ENCODE measurements at regions not wholly inside any gene's neighbourhood (a gene's known extent, or its start where the extent isn't known, plus 50 kb on each side); places are given as distances from the start of the nearest gene placed in this dataset.

DNA sequence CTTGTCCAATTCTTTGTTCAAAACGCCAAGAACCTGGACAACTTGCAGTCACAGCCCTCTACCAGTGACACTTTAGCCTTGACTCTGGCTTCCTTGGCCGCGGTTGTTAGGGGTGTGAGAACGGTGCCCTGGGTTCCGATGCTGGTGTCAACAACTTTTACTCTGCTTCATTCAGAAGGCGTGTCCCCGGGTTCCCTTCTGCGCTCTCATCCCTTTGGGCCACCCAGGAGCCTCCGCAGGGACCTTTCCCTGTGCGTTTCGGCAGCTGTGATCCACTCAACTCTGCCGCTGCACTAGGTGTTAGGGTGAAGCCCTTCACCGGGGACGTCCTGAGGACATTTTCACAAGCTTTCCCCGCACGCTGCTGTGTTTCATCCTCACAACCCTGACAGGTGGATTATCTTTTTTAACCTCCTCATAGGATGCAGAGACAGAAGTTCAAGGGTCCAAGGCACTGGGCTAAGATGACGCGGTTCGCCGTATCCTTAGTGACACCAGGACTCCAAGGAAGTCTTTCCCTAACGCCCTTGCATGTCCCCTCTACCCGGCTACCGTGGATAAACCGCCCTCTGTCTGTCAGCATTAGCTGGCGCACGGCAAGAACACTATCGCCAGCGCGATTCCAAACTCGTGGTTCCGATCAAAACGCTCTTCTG lies 133.5 kb upstream of the SHH start:
- BruUV-seq (replicated peaks): no TSS peak
- FAIRE-seq (no peak), DNase-seq (ENCODE audit: low spot score) (no peak), ATAC-seq (no peak)
- Histone ChIP-seq H3K27ac (ENCODE audit: extremely low read length, insufficient read depth, low read length) (no peak overlapping the region), H3K9ac (ENCODE audit: insufficient read depth, low read depth, low read length) (no peak overlapping the region), H2AFZ (ENCODE audit: low read length) (no peak overlapping the region), H3K27me3 (ENCODE audit: control insufficient read depth in 1 of 2, insufficient read depth in 2 of 2, low read length in 2 of 2) (peaks cover 4 to 42% of the 10 kb centered on the region in 2 experiments; a peak in 3 of 5 replicates), H3K36me3 (replicated peaks in 1 of 2; ENCODE audit: control insufficient read depth in 1 of 2, insufficient read depth in 2 of 2, low read length in 2 of 2) (no peaks in the 10 kb centered on the region), H3K4me1 (ENCODE audit: insufficient read depth, low read length) (peaks cover 20% of the 10 kb centered on the region), H3K9me3 (ENCODE audit: low read length) (peaks cover 6% of the 10 kb centered on the region; the same call in 1 of the 2 replicates), H4K20me1 (ENCODE audit: insufficient read depth, low read length) (no peaks in the 10 kb centered on the region), H3K79me2 (ENCODE audit: insufficient read depth, low read length) (no peaks in the 10 kb centered on the region), H3K4me3 (replicated peaks in 1 of 3; ENCODE audit: insufficient read depth in 1 of 3, low read depth in 2 of 3, low read length in 3 of 3) (no peak overlapping the region), H3K4me2 (ENCODE audit: low read depth, low read length) (no peak overlapping the region)
- in situ Hi-C loops (cut with HindIII; ENCODE audit: extremely low pct_ligation_motif_present, low pct_unique_long_range_greater_than_20kb): no loop called here
- intact Hi-C loops (cut with micrococcal nuclease; ENCODE audit: unreplicated experiment): no loop called here
- whole genome bisulfite sequencing (ENCODE audit: low lambda C conversion rate): 93% methylated on average over 26 of the region's 32 CpGs
- ChIA-PET POLR2A (no interaction called here), CTCF (ENCODE audit: low intra/inter-chr PET ratio, low total read pairs) (no interaction called here)
- TF ChIP-seq, protein P1, sequence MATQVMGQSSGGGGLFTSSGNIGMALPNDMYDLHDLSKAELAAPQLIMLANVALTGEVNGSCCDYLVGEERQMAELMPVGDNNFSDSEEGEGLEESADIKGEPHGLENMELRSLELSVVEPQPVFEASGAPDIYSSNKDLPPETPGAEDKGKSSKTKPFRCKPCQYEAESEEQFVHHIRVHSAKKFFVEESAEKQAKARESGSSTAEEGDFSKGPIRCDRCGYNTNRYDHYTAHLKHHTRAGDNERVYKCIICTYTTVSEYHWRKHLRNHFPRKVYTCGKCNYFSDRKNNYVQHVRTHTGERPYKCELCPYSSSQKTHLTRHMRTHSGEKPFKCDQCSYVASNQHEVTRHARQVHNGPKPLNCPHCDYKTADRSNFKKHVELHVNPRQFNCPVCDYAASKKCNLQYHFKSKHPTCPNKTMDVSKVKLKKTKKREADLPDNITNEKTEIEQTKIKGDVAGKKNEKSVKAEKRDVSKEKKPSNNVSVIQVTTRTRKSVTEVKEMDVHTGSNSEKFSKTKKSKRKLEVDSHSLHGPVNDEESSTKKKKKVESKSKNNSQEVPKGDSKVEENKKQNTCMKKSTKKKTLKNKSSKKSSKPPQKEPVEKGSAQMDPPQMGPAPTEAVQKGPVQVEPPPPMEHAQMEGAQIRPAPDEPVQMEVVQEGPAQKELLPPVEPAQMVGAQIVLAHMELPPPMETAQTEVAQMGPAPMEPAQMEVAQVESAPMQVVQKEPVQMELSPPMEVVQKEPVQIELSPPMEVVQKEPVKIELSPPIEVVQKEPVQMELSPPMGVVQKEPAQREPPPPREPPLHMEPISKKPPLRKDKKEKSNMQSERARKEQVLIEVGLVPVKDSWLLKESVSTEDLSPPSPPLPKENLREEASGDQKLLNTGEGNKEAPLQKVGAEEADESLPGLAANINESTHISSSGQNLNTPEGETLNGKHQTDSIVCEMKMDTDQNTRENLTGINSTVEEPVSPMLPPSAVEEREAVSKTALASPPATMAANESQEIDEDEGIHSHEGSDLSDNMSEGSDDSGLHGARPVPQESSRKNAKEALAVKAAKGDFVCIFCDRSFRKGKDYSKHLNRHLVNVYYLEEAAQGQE (IDR thresholded peaks at IDR 0.05; ENCODE audit: borderline replicate concordance in 1 of 2, low read depth in 1 of 2, low read length in 2 of 2): no peak
- TF ChIP-seq ZNF124 (CRISPR knock-in tag; IDR thresholded peaks at IDR 0.05) (no peak), TSC22D2 (CRISPR knock-in tag; IDR thresholded peaks at IDR 0.05; ENCODE audit: borderline replicate concordance) (no peak)
- TF ChIP-seq, protein P2, sequence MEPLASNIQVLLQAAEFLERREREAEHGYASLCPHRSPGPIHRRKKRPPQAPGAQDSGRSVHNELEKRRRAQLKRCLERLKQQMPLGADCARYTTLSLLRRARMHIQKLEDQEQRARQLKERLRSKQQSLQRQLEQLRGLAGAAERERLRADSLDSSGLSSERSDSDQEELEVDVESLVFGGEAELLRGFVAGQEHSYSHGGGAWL (CRISPR knock-in tag; IDR thresholded peaks at IDR 0.05): no peak

Measured in HepG2 (cell line).